Spleen (tissue), 11 donors: ENCODE measurements at regions not wholly inside any gene's neighbourhood (a gene's known extent, or its start where the extent isn't known, plus 50 kb on each side); places are given as distances from the start of the nearest gene placed in this dataset.

Experiments used
- DNase-seq: peaks from one replicate; pipeline ENCODE4 v3.0.0-alpha.2; 2020
- H3K27ac ChIP-seq, 8 donors: fragments of 200-600 bp; sonication (generic) in 7 of 8; 1 replicate in 4 of 8; 2 replicates in 4 of 8; pipeline versions ENCODE4 v1.5.0 to v1.8.0; 2016 to 2021; ENCODE audit warnings: inconsistent platforms in 4 of 8, mild to moderate bottlenecking in 4 of 8, moderate library complexity in 1 of 8
- H3K27me3 ChIP-seq, 7 donors: fragments of 200-600 bp; sonication (generic) in 6 of 7; replicated peaks in 1 of 7; 1 replicate in 4 of 7; 2 replicates in 3 of 7; pipeline versions ENCODE4 v1.5.0 to v1.8.0; 2016 to 2021; ENCODE audit warnings: inconsistent platforms in 3 of 7, mild to moderate bottlenecking in 1 of 7
- H3K36me3 ChIP-seq, 6 donors: fragments of 200-600 bp; sonication (generic) in 5 of 6; 1 replicate in 4 of 6; 2 replicates in 2 of 6; pipeline versions ENCODE4 v1.5.0 to v1.8.0; 2016 to 2021; ENCODE audit warnings: inconsistent platforms in 2 of 6
- H3K4me1 ChIP-seq, 6 donors: fragments of 200-600 bp; sonication (generic) in 5 of 6; 1 replicate in 3 of 6; 2 replicates in 3 of 6; pipeline versions ENCODE4 v1.5.0 to v1.8.0; 2016 to 2021; ENCODE audit warnings: inconsistent platforms in 3 of 6
- H3K4me3 ChIP-seq, 8 donors: fragments of 200-600 bp; sonication (generic) in 7 of 8; 1 replicate in 4 of 8; 2 replicates in 4 of 8; pipeline versions ENCODE4 v1.5.0 to v1.8.0; 2016 to 2021; ENCODE audit warnings: inconsistent platforms in 4 of 8, mild to moderate bottlenecking in 4 of 8, moderate library complexity in 2 of 8
- H3K9me3 ChIP-seq, 8 donors: fragments of 200-600 bp; sonication (generic) in 7 of 8; 1 replicate in 4 of 8; 2 replicates in 4 of 8; pipeline versions ENCODE4 v1.5.0 to v1.8.0; 2016 to 2021; ENCODE audit warnings: inconsistent platforms in 4 of 8
- CTCF ChIP-seq, 11 experiments: fragments of 200-600 bp in 7 of 11; fragments of 450-650 bp in 4 of 11; sonication (generic) in 4 of 11; IDR thresholded peaks in 8 of 11; conservative IDR thresholded peaks in 3 of 11; 1 replicate in 7 of 11; 2 replicates in 4 of 11; pipeline versions ENCODE4 v1.4.0 to v1.8.0; 2016 to 2021; ENCODE audit warnings: antibody characterized with exemption in 11 of 11, inconsistent platforms in 4 of 11, mild to moderate bottlenecking in 1 of 11
- POLR2A ChIP-seq, 3 donors: fragments of 450-650 bp; IDR thresholded peaks; one replicate each; pipeline ENCODE4 v1.5.1; 2017; ENCODE audit warnings: antibody characterized with exemption in 3 of 3, mild to moderate bottlenecking in 1 of 3
- POLR2AphosphoS5 ChIP-seq, 3 donors: sonication (generic); formaldehyde crosslinking; IDR thresholded peaks; one replicate each; pipeline ENCODE4 v1.5.1; 2017; ENCODE audit warnings: antibody characterized with exemption in 3 of 3
- WGBS, 5 donors: extraction: QIAGEN DNeasy Blood & Tissue Kit in 3 of 5; methylation state at CpG; one replicate each; pipeline versions ENCODE4 v1.1.5 to v1.1.7; 2013 to 2018; 5-methylcytosine and 5-hydroxymethylcytosine counted together
- intact Hi-C: fragments of 100-400 bp; cut with DNase I; formaldehyde crosslinking; loops from one replicate; pipeline ENCODE4 v1.15.0; 2023; ENCODE audit warnings: low total_unique reads
- donor health status: healthy with polysubstance abuse.
- donor health status: DM: no; HTN: no; CAD: no; lungs with moderate emphysema.
- donor health status: DM: no; HTN: no; CAD: no.
- donor health status: Bipolar disorder and iron deficiency.
- donor health status: healthy.
- donor health status: DM: no; HTN: no; CAD: no.
- donor health status: DM: yes; HTN: yes; CAD: no.

DNA sequence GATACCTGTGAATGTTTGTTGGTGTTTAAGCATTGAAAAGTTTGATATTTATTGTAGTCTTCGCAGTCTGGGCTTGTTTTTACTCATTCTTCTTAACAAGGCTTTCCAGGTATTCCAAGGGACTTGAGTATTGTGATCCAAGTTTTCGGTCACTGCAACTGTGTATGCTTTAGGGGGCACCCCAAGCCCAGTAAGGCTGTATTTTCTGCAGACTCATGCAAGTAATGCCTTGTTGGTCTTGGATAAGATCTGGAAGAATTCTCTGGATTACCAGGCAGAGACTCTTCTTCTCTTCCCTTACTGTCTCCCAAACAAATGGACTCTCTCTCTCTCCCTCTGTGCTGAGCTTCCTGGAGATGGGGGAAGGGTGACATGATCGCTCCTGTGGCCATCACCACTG is 82.1 kb downstream of the RFPL4B start:
- TF ChIP-seq POLR2AphosphoS5 (IDR thresholded peaks at IDR 0.05) (no peak), POLR2A (IDR thresholded peaks at IDR 0.05) (no peak), CTCF (IDR thresholded peaks at IDR 0.05 in 8 of 11, conservative IDR thresholded peaks at IDR 0.05 in 3 of 11) (no peak)
- intact Hi-C loops, result no loop called here
- Histone ChIP-seq H3K27ac (no peak overlapping the region), H3K4me1 (no peaks in the 10 kb centered on the region), H3K4me3 (no peak overlapping the region), H3K9me3 (peaks cover 0 to 23% (median 0%) of the 10 kb centered on the region in 8 donors), H3K27me3 (no peaks in the 10 kb centered on the region), H3K36me3 (no peaks in the 10 kb centered on the region)
- WGBS, 5 donors, result 76 to 84% (median 76%) methylated on average over 3 of the region's 3 CpGs
- no peak for DNase-seq

- no peak overlapping the region for H3K4me3 ChIP-seq
- peaks cover 0 to 5% (median 0%) of the 10 kb centered on the region in 8 donors for H3K9me3 ChIP-seq
- H3K4me1 ChIP-seq, result no peaks in the 10 kb centered on the region
- no peak for TF ChIP-seq POLR2AphosphoS5 (IDR thresholded peaks at IDR 0.05)
- no peak for TF ChIP-seq POLR2A (IDR thresholded peaks at IDR 0.05)
- TF ChIP-seq CTCF (IDR thresholded peaks at IDR 0.05 in 8 of 11, conservative IDR thresholded peaks at IDR 0.05 in 3 of 11), result no peak
- no peak for DNase-seq
- WGBS, 5 donors, result 90 to 100% (median 93%) methylated on average over 2 of the region's 2 CpGs
- no peaks in the 10 kb centered on the region for H3K36me3 ChIP-seq
- H3K27me3 ChIP-seq, result no peaks in the 10 kb centered on the region
- H3K27ac ChIP-seq, result no peak overlapping the region
- intact Hi-C loops, result no loop called here
These were observed 84.7 kb downstream of the RFPL4B start for GRCh38 chr6:112431803-112432202.

GRCh38 chr6:112432853-112433252 is 85.7 kb downstream of the RFPL4B start:
- H3K4me1 ChIP-seq, result no peaks in the 10 kb centered on the region
- no peaks in the 10 kb centered on the region for H3K36me3 ChIP-seq
- H3K9me3 ChIP-seq, result no peaks in the 10 kb centered on the region
- no peak overlapping the region for H3K27ac ChIP-seq
- intact Hi-C loops, result no loop called here
- DNase-seq, result no peak
- no peak for TF ChIP-seq POLR2AphosphoS5 (IDR thresholded peaks at IDR 0.05)
- no peak for TF ChIP-seq POLR2A (IDR thresholded peaks at IDR 0.05)
- no peak for TF ChIP-seq CTCF (IDR thresholded peaks at IDR 0.05 in 8 of 11, conservative IDR thresholded peaks at IDR 0.05 in 3 of 11)
- no peaks in the 10 kb centered on the region for H3K27me3 ChIP-seq
- H3K4me3 ChIP-seq, result no peak overlapping the region

DNA sequence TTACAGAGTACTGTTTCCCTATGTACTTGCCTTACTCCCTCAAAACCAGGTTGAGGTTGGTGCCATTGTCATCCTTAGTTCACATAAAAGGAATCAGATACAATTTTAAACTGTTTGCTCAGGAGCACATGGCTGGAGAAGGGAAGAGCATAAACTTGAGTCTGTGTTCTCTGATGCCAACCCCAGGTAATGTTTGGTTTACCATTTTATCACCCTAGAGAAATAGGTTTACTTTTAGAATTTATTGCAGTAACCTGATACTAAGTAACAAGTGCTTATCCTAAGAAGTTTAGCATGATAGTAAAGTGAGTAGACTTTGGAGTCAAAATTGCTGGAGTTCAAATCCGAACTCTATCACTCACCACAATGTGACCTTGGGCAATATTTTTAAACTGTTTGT is 86.3 kb downstream of the RFPL4B start:
- no peaks in the 10 kb centered on the region for H3K27me3 ChIP-seq
- H3K36me3 ChIP-seq, result no peaks in the 10 kb centered on the region
- H3K4me3 ChIP-seq, result no peak overlapping the region
- no peaks in the 10 kb centered on the region for H3K4me1 ChIP-seq
- no peak for DNase-seq
- H3K27ac ChIP-seq, result no peak overlapping the region
- H3K9me3 ChIP-seq, result no peaks in the 10 kb centered on the region
- 72 to 90% (median 86%) methylated on average over 1 of the region's 1 CpG for WGBS, 5 donors
- intact Hi-C loops, result no loop called here
- TF ChIP-seq POLR2A (IDR thresholded peaks at IDR 0.05) (no peak), CTCF (IDR thresholded peaks at IDR 0.05 in 8 of 11, conservative IDR thresholded peaks at IDR 0.05 in 3 of 11) (no peak), POLR2AphosphoS5 (IDR thresholded peaks at IDR 0.05) (no peak)
